HG03039 (cell line): ENCODE measurements at regions not wholly inside any gene's neighbourhood (a gene's known extent, or its start where the extent isn't known, plus 50 kb on each side); places are given as distances from the start of the nearest gene placed in this dataset.
A peak's percentile ranks its signal among the peaks of the same experiment; 100 is the strongest.
"Not testable (repeated sequence)": the region's sequence is repeated elsewhere in the genome, so short reads cannot be mapped to it uniquely, and the experiment has no call there.

Experiments
- ATAC-seq: cut with Tn5 transposase; IDR thresholded peaks from one replicate; pipeline ENCODE4 v1.9.1; 2021; ENCODE audit warnings: mild to moderate bottlenecking, moderate library complexity; ENCODE audit not compliant: unreplicated experiment

GRCh38 chr10:59975918-59976317 is 69.6 kb upstream of the CCDC6 start:
- ATAC-seq, result not testable (repeated sequence)

GRCh38 chr10:59971915-59972314 is 65.6 kb upstream of the CCDC6 start:
- ATAC-seq, result no peak

- ATAC-seq, result peak; percentile 66
These were observed 64.3 kb upstream of the CCDC6 start for GRCh38 chr10:59970396-59971368.

- no peak for ATAC-seq
These were observed 62.3 kb upstream of the CCDC6 start for GRCh38 chr10:59968705-59969104.

GRCh38 chr10:59967079-59967478 is 60.7 kb upstream of the CCDC6 start:
- ATAC-seq, result no peak

GRCh38 chr10:59965899-59966650 is 59.7 kb upstream of the CCDC6 start:
- no peak for ATAC-seq

GRCh38 chr10:59962756-59963155 is 56.4 kb upstream of the CCDC6 start:
- no peak for ATAC-seq

- ATAC-seq, result no peak
These were observed 54.4 kb upstream of the CCDC6 start for GRCh38 chr10:59960751-59961150.

- no peak for ATAC-seq
These were observed 53.2 kb upstream of the CCDC6 start for GRCh38 chr10:59959504-59960018.

- no peak for ATAC-seq
These were observed 52.5 kb upstream of the CCDC6 start for GRCh38 chr10:59958882-59959281.

- ATAC-seq, result no peak
These were observed 51.6 kb upstream of the CCDC6 start for GRCh38 chr10:59957975-59958374.
